Neural cell (in vitro differentiated cells): ENCODE measurements at regions not wholly inside any gene's neighbourhood (a gene's known extent, or its start where the extent isn't known, plus 50 kb on each side); places are given as distances from the start of the nearest gene placed in this dataset.

ENCODE experiments used
- H2AFZ ChIP-seq: fragments of 200-600, 300-800 bp; sonication (generic), shearing (Covaris generic); 2 replicates; pipeline ENCODE4 v1.6.0; 2014; ENCODE audit warnings: low read depth, mild to moderate bottlenecking, antibody characterized with exemption, low read length, moderate library complexity
- H3F3A ChIP-seq: fragments of 200-600 bp; shearing (Covaris generic); 2 replicates; pipeline ENCODE4 v1.6.1; 2016; ENCODE audit warnings: mild to moderate bottlenecking, moderate library complexity, mixed read lengths, antibody characterized with exemption, low read length; ENCODE audit not compliant: insufficient read depth, poor library complexity, severe bottlenecking
- H3K27ac ChIP-seq: fragments of 200-600, 300-800 bp; sonication (generic), shearing (Covaris generic); 2 replicates; pipeline ENCODE4 v1.5.1; 2014; ENCODE audit warnings: mild to moderate bottlenecking, low read length, moderate library complexity
- H3K27me3 ChIP-seq: fragments of 300-800, 200-600 bp; sonication (generic), shearing (Covaris generic); 2 replicates; pipeline ENCODE4 v1.6.0; 2014; ENCODE audit warnings: mild to moderate bottlenecking, low read depth, low read length, moderate library complexity; ENCODE audit not compliant: insufficient read depth
- H3K36me3 ChIP-seq: fragments of 300-800, 200-600 bp; sonication (generic), shearing (Covaris generic); 2 replicates; pipeline ENCODE4 v1.5.1; 2014; ENCODE audit warnings: mild to moderate bottlenecking, antibody characterized with exemption, low read length, moderate library complexity; ENCODE audit not compliant: insufficient read depth
- H3K4me2 ChIP-seq: fragments of 300-800, 200-600 bp; sonication (generic), shearing (Covaris generic); 2 replicates; pipeline ENCODE4 v1.6.0; 2014; ENCODE audit warnings: mild to moderate bottlenecking, low read length
- H3K4me3 ChIP-seq: fragments of 300-800, 200-600 bp; sonication (generic), shearing (Covaris generic); 2 replicates; pipeline ENCODE4 v1.5.1; 2014; ENCODE audit warnings: mild to moderate bottlenecking, low read length, moderate library complexity
- H3K79me2 ChIP-seq: fragments of 200-600 bp; shearing (Covaris generic); replicated peaks from 2 replicates; pipeline ENCODE4 v1.6.0; 2014; ENCODE audit warnings: mild to moderate bottlenecking, low read length, moderate library complexity; ENCODE audit not compliant: insufficient read depth
- H3K9ac ChIP-seq: fragments of 300-800, 200-600 bp; sonication (generic), shearing (Covaris generic); 2 replicates; pipeline ENCODE4 v1.6.1; 2016; ENCODE audit warnings: mild to moderate bottlenecking, low read length, mixed read lengths
- H3K9me2 ChIP-seq: fragments of 200-600 bp; shearing (Covaris generic); 2 replicates; pipeline ENCODE4 v1.6.1; 2016; ENCODE audit warnings: mild to moderate bottlenecking, low read length, mixed read lengths; ENCODE audit not compliant: insufficient read depth
- H3K9me3 ChIP-seq: fragments of 200-600, 300-800 bp; sonication (generic), shearing (Covaris generic); 2 replicates; pipeline ENCODE4 v1.6.1; 2016; ENCODE audit warnings: mild to moderate bottlenecking, mixed run types, low read length, moderate library complexity, mixed read lengths
- H4K20me1 ChIP-seq: fragments of 200-600 bp; shearing (Covaris generic); 2 replicates; pipeline ENCODE4 v1.6.1; 2016; ENCODE audit warnings: mild to moderate bottlenecking, mixed run types; ENCODE audit not compliant: insufficient read depth
- CTCF ChIP-seq: fragments of 450-650 bp; IDR thresholded peaks from 2 replicates; pipeline ENCODE4 v1.5.1; 2014; ENCODE audit warnings: antibody characterized with exemption, mild to moderate bottlenecking, moderate library complexity; ENCODE audit not compliant: poor library complexity, severe bottlenecking
- EP300 ChIP-seq: fragments of 450-650 bp; conservative IDR thresholded peaks from 2 replicates; pipeline ENCODE4 v1.6.1; 2014; ENCODE audit warnings: antibody characterized with exemption, mild to moderate bottlenecking, moderate library complexity; ENCODE audit not compliant: poor library complexity, severe bottlenecking
- EZH2 ChIP-seq: fragments of 200-600, 300-800 bp; shearing (Covaris generic), sonication (generic); IDR thresholded peaks from 2 replicates; pipeline ENCODE4 v1.6.1; 2014; ENCODE audit warnings: antibody characterized with exemption, low read length, borderline replicate concordance, mild to moderate bottlenecking; ENCODE audit not compliant: insufficient read depth, poor library complexity, severe bottlenecking
- MXI1 ChIP-seq: fragments of 450-650 bp; conservative IDR thresholded peaks from 2 replicates; pipeline ENCODE4 v1.6.1; 2014; ENCODE audit warnings: antibody characterized with exemption, mild to moderate bottlenecking; ENCODE audit not compliant: poor library complexity, severe bottlenecking
- POLR2AphosphoS5 ChIP-seq: IDR thresholded peaks from 2 replicates; pipeline ENCODE4 v1.6.1; 2012
- RAD21 ChIP-seq: fragments of 450-650 bp; conservative IDR thresholded peaks from 2 replicates; pipeline ENCODE4 v1.6.1; 2014; ENCODE audit warnings: antibody characterized with exemption, mild to moderate bottlenecking, moderate library complexity
- REST ChIP-seq: IDR thresholded peaks from 2 replicates; pipeline ENCODE4 v1.6.1; 2012; ENCODE audit warnings: borderline replicate concordance
- SMC3 ChIP-seq: fragments of 450-650 bp; conservative IDR thresholded peaks from 2 replicates; pipeline ENCODE4 v1.6.1; 2014; ENCODE audit warnings: antibody characterized with exemption, mild to moderate bottlenecking, moderate library complexity; ENCODE audit not compliant: poor library complexity
- TAF1 ChIP-seq: IDR thresholded peaks from 2 replicates; pipeline ENCODE4 v1.6.1; 2012; ENCODE audit warnings: low read depth

- H2AFZ ChIP-seq = no peak overlapping the region
- H3K27me3 ChIP-seq = no peaks in the 10 kb centered on the region
- no peaks in the 10 kb centered on the region for H3K9me2 ChIP-seq
- no peaks in the 10 kb centered on the region for H3K79me2 ChIP-seq
- H3K9ac ChIP-seq = no peak overlapping the region
- H3K4me2 ChIP-seq = no peak overlapping the region
- TF ChIP-seq MXI1 (no peak), CTCF (no peak), EP300 (no peak), RAD21 (no peak), POLR2AphosphoS5 (no peak), SMC3 (no peak), REST (no peak), TAF1 (no peak), EZH2 (no peak)
- no peaks in the 10 kb centered on the region for H3K9me3 ChIP-seq
- no peaks in the 10 kb centered on the region for H3K36me3 ChIP-seq
- no peak overlapping the region for H3K4me3 ChIP-seq
- no peaks in the 10 kb centered on the region for H3F3A ChIP-seq
- no peaks in the 10 kb centered on the region for H4K20me1 ChIP-seq
- H3K27ac ChIP-seq = no peak overlapping the region
These were observed 252.9 kb upstream of the TTC29 start for GRCh38 chr4:147198411-147199051.

GRCh38 chr4:147201016-147201415 is 255.4 kb upstream of the TTC29 start:
- no peaks in the 10 kb centered on the region for H3K9me3 ChIP-seq
- H3K27me3 ChIP-seq = no peaks in the 10 kb centered on the region
- no peak overlapping the region for H3K4me3 ChIP-seq
- H4K20me1 ChIP-seq = no peaks in the 10 kb centered on the region
- no peaks in the 10 kb centered on the region for H3F3A ChIP-seq
- no peak overlapping the region for H3K4me2 ChIP-seq
- H3K27ac ChIP-seq = no peak overlapping the region
- H3K9ac ChIP-seq = no peak overlapping the region
- H3K79me2 ChIP-seq = no peaks in the 10 kb centered on the region
- no peak overlapping the region for H2AFZ ChIP-seq
- no peak for TF ChIP-seq RAD21
- no peak for TF ChIP-seq TAF1
- no peak for TF ChIP-seq POLR2AphosphoS5
- TF ChIP-seq REST = no peak
- TF ChIP-seq EZH2 = no peak
- TF ChIP-seq MXI1 = no peak
- no peak for TF ChIP-seq SMC3
- no peak for TF ChIP-seq EP300
- TF ChIP-seq CTCF = no peak
- H3K36me3 ChIP-seq = no peaks in the 10 kb centered on the region
- H3K9me2 ChIP-seq = no peaks in the 10 kb centered on the region
